C4-2B (cell line): ENCODE measurements at regions not wholly inside any gene's neighbourhood (a gene's known extent, or its start where the extent isn't known, plus 50 kb on each side); places are given as distances from the start of the nearest gene placed in this dataset.
"Not testable (repeated sequence)": the region's sequence is repeated elsewhere in the genome, so short reads cannot be mapped to it uniquely, and the experiment has no call there.

ENCODE experiments used
- CTCF ChIP-seq: fragments of 450-650 bp; conservative IDR thresholded peaks from 2 replicates; pipeline ENCODE4 v1.5.1; 2017; ENCODE audit warnings: mild to moderate bottlenecking
- ZFX ChIP-seq: fragments of 450-650 bp; IDR thresholded peaks from 2 replicates; pipeline ENCODE4 v1.6.1; 2017

DNA sequence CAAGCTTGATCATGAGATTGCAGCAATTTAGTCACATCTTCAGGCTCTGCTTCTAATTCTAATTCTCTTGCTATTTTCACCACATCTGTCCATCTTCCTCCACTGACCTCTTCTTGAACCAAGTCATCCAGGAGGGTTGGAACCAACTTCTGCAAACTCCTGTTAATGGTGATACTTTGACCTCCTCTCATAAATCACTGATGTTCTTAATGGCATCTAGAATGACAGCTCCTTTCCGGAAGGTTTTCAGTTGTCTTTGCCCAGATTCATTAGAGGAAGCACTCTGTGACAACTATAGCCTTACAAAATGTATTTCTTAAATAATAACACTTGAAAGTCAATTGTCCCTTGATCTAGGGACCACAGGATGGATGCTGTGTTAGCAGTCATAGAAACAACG lies 136.2 kb downstream of the IGLL1 start:
- not testable (repeated sequence) for TF ChIP-seq CTCF, ZFX
